ENCODE measurements at regions not wholly inside any gene's neighbourhood (a gene's known extent, or its start where the extent isn't known, plus 50 kb on each side); places are given as distances from the start of the nearest gene placed in this dataset.

DNA sequence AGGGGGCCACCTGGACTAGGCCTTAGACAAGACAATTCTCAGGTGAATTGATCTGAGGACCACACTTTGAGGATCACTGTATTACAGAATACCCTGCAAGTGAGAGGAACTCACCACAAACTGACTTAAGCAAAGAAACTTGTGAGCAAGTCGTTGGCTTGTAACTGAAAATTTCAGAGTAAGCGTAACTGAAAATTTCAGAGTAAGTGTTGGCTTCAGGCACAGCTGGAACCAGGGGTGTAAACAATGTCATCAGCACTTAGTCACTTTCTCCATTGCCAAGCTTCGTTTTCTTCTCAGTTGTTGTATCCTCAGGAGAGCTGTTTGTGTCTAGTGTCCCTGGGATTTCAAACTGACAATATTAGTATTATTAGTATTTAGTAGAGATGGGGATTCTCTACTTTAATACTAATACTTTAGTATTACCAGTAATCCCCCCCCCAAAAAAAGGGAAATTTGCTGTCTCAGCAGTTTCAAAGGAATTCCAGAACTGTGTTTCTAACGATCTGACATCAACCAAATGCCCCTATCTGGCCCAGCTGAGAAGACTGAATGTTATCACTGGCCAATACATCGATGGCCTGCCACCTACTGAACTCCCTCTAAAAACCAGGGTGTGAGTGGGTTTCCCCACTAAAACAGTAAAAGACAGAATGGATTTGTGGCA is 474.4 kb downstream of the NTRK3 start:
- TF ChIP-seq, protein P1, sequence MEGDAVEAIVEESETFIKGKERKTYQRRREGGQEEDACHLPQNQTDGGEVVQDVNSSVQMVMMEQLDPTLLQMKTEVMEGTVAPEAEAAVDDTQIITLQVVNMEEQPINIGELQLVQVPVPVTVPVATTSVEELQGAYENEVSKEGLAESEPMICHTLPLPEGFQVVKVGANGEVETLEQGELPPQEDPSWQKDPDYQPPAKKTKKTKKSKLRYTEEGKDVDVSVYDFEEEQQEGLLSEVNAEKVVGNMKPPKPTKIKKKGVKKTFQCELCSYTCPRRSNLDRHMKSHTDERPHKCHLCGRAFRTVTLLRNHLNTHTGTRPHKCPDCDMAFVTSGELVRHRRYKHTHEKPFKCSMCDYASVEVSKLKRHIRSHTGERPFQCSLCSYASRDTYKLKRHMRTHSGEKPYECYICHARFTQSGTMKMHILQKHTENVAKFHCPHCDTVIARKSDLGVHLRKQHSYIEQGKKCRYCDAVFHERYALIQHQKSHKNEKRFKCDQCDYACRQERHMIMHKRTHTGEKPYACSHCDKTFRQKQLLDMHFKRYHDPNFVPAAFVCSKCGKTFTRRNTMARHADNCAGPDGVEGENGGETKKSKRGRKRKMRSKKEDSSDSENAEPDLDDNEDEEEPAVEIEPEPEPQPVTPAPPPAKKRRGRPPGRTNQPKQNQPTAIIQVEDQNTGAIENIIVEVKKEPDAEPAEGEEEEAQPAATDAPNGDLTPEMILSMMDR (IDR thresholded peaks at IDR 0.05; ENCODE audit: low read depth, low read length), result no peak
- in situ Hi-C loops (cut with HindIII; ENCODE audit: low sequenced_read_pairs), result no loop called here
- no peak overlapping the region for H3K4me3 ChIP-seq (ENCODE audit: low read depth, low read length)
- DNase-seq (ENCODE audit: low read depth, low spot score), result no peak

- in situ Hi-C loops (cut with HindIII; ENCODE audit: low sequenced_read_pairs), result no loop called here
- TF ChIP-seq, protein P1 (IDR thresholded peaks at IDR 0.05; ENCODE audit: low read depth, low read length), result no peak
- no peak overlapping the region for H3K4me3 ChIP-seq (ENCODE audit: low read depth, low read length)
- no peak for DNase-seq (ENCODE audit: low read depth, low spot score)
Measured at GRCh38 chr15:87779746-87780145, 476.8 kb downstream of the NTRK3 start.

GRCh38 chr15:87778358-87778757 is 478.2 kb downstream of the NTRK3 start:
- in situ Hi-C loops (cut with HindIII; ENCODE audit: low sequenced_read_pairs), result no loop called here
- TF ChIP-seq, protein P1 (IDR thresholded peaks at IDR 0.05; ENCODE audit: low read depth, low read length), result no peak
- DNase-seq (ENCODE audit: low read depth, low spot score), result no peak
- no peak overlapping the region for H3K4me3 ChIP-seq (ENCODE audit: low read depth, low read length)

- TF ChIP-seq, protein P1 (IDR thresholded peaks at IDR 0.05; ENCODE audit: low read depth, low read length), result no peak
- in situ Hi-C loops (cut with HindIII; ENCODE audit: low sequenced_read_pairs), result no loop called here
- no peak overlapping the region for H3K4me3 ChIP-seq (ENCODE audit: low read depth, low read length)
- peak; percentile 80 for DNase-seq (ENCODE audit: low read depth, low spot score)
Measured at GRCh38 chr15:87777054-87777561, 479.4 kb downstream of the NTRK3 start.

DNA sequence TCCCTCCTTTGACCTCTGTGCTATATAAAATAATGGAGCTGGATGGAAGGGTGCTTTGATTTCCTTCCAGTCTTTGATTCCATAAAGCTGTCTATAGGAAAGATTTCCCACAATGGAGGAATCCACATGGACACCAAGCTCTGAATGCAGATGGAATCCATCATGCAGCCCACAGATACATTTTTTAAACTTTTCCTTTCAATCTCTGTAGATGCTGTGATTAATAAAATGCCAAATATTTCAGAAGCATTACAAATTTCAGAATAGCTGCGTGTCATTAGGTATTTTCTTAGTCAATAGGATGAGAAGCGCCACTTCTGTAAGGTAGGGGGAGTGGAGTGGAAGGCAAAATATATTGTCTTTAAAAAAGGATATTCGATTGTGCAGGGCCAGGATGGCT is 489.0 kb downstream of the NTRK3 start:
- no peak for DNase-seq (ENCODE audit: low read depth, low spot score)
- H3K4me3 ChIP-seq (ENCODE audit: low read depth, low read length), result no peak overlapping the region
- in situ Hi-C loops (cut with HindIII; ENCODE audit: low sequenced_read_pairs), result no loop called here
- TF ChIP-seq, protein P1 (IDR thresholded peaks at IDR 0.05; ENCODE audit: low read depth, low read length), result no peak

GRCh38 chr15:87764461-87765240 is 491.9 kb downstream of the NTRK3 start:
- in situ Hi-C loops (cut with HindIII; ENCODE audit: low sequenced_read_pairs), result no loop called here
- TF ChIP-seq, protein P1 (IDR thresholded peaks at IDR 0.05; ENCODE audit: low read depth, low read length), result no peak
- peak; percentile 76 for DNase-seq (ENCODE audit: low read depth, low spot score)
- no peak overlapping the region for H3K4me3 ChIP-seq (ENCODE audit: low read depth, low read length)

Data from astrocyte of the spinal cord (primary cell).